H9 (cell line): ENCODE measurements at regions not wholly inside any gene's neighbourhood (a gene's known extent, or its start where the extent isn't known, plus 50 kb on each side); places are given as distances from the start of the nearest gene placed in this dataset.

Experiments
- DNase-seq: peaks from one replicate; pipeline ENCODE4 v3.0.0-alpha.2; 2017
- H2AFZ ChIP-seq: one replicate; pipeline ENCODE4 v1.6.1; 2013; ENCODE audit warnings: mild to moderate bottlenecking, low read length, control low read depth, moderate library complexity
- H2AK5ac ChIP-seq: 2 replicates; pipeline ENCODE4 v1.6.1; 2013; ENCODE audit warnings: low read length, control low read depth, mixed read lengths; ENCODE audit not compliant: insufficient read length
- H2BK120ac ChIP-seq: one replicate; pipeline ENCODE4 v1.6.1; 2013; ENCODE audit warnings: low read depth, mild to moderate bottlenecking, low read length, control low read depth, inconsistent platforms; ENCODE audit not compliant: poor library complexity, severe bottlenecking
- H2BK12ac ChIP-seq: 2 replicates; pipeline ENCODE4 v1.6.1; 2013; ENCODE audit warnings: low read length, control low read depth, mixed read lengths, low read depth; ENCODE audit not compliant: insufficient read length
- H2BK15ac ChIP-seq: 2 replicates; pipeline ENCODE4 v1.6.1; 2013; ENCODE audit warnings: low read depth, low read length, control low read depth
- H2BK20ac ChIP-seq: one replicate; pipeline ENCODE4 v1.6.1; 2013; ENCODE audit warnings: low read depth, mild to moderate bottlenecking, low read length, control low read depth, inconsistent platforms; ENCODE audit not compliant: poor library complexity, severe bottlenecking
- H2BK5ac ChIP-seq: 2 replicates; pipeline ENCODE4 v1.6.1; 2013; ENCODE audit warnings: low read length, control low read depth, mixed read lengths; ENCODE audit not compliant: insufficient read length
- H3K14ac ChIP-seq: 2 replicates; pipeline ENCODE4 v1.6.1; 2013; ENCODE audit warnings: low read length, control low read depth; ENCODE audit not compliant: insufficient read depth
- H3K18ac ChIP-seq: 2 replicates; pipeline ENCODE4 v1.6.1; 2013; ENCODE audit warnings: low read depth, mild to moderate bottlenecking, mixed read lengths, low read length, control low read depth; ENCODE audit not compliant: insufficient read length
- H3K23ac ChIP-seq: 2 replicates; pipeline ENCODE4 v1.6.1; 2013; ENCODE audit warnings: low read length, control low read depth, mixed read lengths, low read depth; ENCODE audit not compliant: insufficient read length
- H3K23me2 ChIP-seq: 2 replicates; pipeline ENCODE4 v1.6.1; 2013; ENCODE audit warnings: low read depth, mild to moderate bottlenecking, mixed read lengths, low read length, control low read depth; ENCODE audit not compliant: insufficient read length, poor library complexity, severe bottlenecking
- H3K27ac ChIP-seq: 2 replicates; pipeline ENCODE4 v1.5.1; 2013; ENCODE audit warnings: low read length, control low read depth, mixed read lengths, low read depth; ENCODE audit not compliant: insufficient read length
- H3K27me3 ChIP-seq: 2 replicates; pipeline ENCODE4 v1.6.1; 2013; ENCODE audit warnings: low read length, control low read depth, inconsistent platforms; ENCODE audit not compliant: insufficient read depth
- H3K4ac ChIP-seq: 2 replicates; pipeline ENCODE4 v1.6.1; 2013; ENCODE audit warnings: low read depth, mild to moderate bottlenecking, control low read depth, inconsistent platforms, low read length, moderate library complexity
- H3K4me1 ChIP-seq: 2 replicates; pipeline ENCODE4 v1.6.1; 2013; ENCODE audit warnings: low read length, control low read depth, inconsistent platforms; ENCODE audit not compliant: insufficient read depth
- H3K4me2 ChIP-seq: 2 replicates; pipeline ENCODE4 v1.6.1; 2013; ENCODE audit warnings: low read length, control low read depth, mixed read lengths; ENCODE audit not compliant: insufficient read length, insufficient read depth
- H3K56ac ChIP-seq: 2 replicates; pipeline ENCODE4 v1.6.1; 2013; ENCODE audit warnings: low read depth, mild to moderate bottlenecking, mixed read lengths, low read length, control low read depth; ENCODE audit not compliant: insufficient read length
- H3K79me1 ChIP-seq: 2 replicates; pipeline ENCODE4 v1.6.1; 2013; ENCODE audit warnings: low read depth, mild to moderate bottlenecking, moderate library complexity, low read length, control low read depth, inconsistent platforms; ENCODE audit not compliant: insufficient read depth, poor library complexity, severe bottlenecking
- H3K79me2 ChIP-seq: 2 replicates; pipeline ENCODE4 v1.6.1; 2013; ENCODE audit warnings: low read length, control low read depth, inconsistent platforms; ENCODE audit not compliant: insufficient read depth
- H3K9ac ChIP-seq: 2 replicates; pipeline ENCODE4 v1.6.1; 2013; ENCODE audit warnings: low read length, control low read depth, mixed read lengths; ENCODE audit not compliant: insufficient read length; ENCODE audit errors: extremely low read depth
- H3K9me3 ChIP-seq: one replicate; pipeline ENCODE4 v1.6.1; 2013; ENCODE audit warnings: low read depth, low read length, inconsistent platforms; ENCODE audit not compliant: control insufficient read depth
- H3T11ph ChIP-seq: one replicate; pipeline ENCODE4 v1.6.1; 2013; ENCODE audit warnings: mild to moderate bottlenecking, low read length, control low read depth, inconsistent platforms
- H4K20me1 ChIP-seq: one replicate; pipeline ENCODE4 v1.6.1; 2013; ENCODE audit not compliant: control insufficient read depth, insufficient read length, insufficient read depth
- H4K5ac ChIP-seq: 2 replicates; pipeline ENCODE4 v1.6.1; 2013; ENCODE audit warnings: low read depth, mild to moderate bottlenecking, mixed read lengths, low read length, control low read depth; ENCODE audit not compliant: insufficient read length
- H4K8ac ChIP-seq: replicated peaks from 2 replicates; pipeline ENCODE4 v1.6.1; 2013; ENCODE audit warnings: low read length, control low read depth, mixed read lengths, low read depth; ENCODE audit not compliant: insufficient read length
- H4K91ac ChIP-seq: 2 replicates; pipeline ENCODE4 v1.6.1; 2013; ENCODE audit warnings: low read depth, mild to moderate bottlenecking, moderate library complexity, mixed read lengths, low read length, control low read depth; ENCODE audit not compliant: insufficient read length
- H3K27ac Mint-ChIP-seq, 3 experiments: 2 replicates in 2 of 3; 3 replicates in 1 of 3; pipeline ENCODE4 v1.8.0; 2020 to 2021; ENCODE audit warnings: mixed read lengths in 3 of 3, mild to moderate bottlenecking in 1 of 3, moderate library complexity in 1 of 3
- H3K27me3 Mint-ChIP-seq: 2 replicates; pipeline ENCODE4 v1.8.0; 2021; ENCODE audit warnings: low read depth, mild to moderate bottlenecking, moderate library complexity, mixed read lengths
- H3K36me3 Mint-ChIP-seq, 3 experiments: 2 replicates in 2 of 3; 3 replicates in 1 of 3; pipeline ENCODE4 v1.8.0; 2020 to 2021; ENCODE audit warnings: low read depth in 3 of 3, mixed read lengths in 3 of 3; ENCODE audit not compliant: insufficient read depth in 1 of 3
- H3K4me1 Mint-ChIP-seq, 2 experiments: 2 replicates each; pipeline ENCODE4 v1.8.0; 2020; ENCODE audit warnings: mixed read lengths in 2 of 2
- H3K4me3 Mint-ChIP-seq, 2 experiments: 2 replicates in 1 of 2; 3 replicates in 1 of 2; pipeline ENCODE4 v1.8.0; 2020 to 2021; ENCODE audit warnings: mild to moderate bottlenecking in 2 of 2, mixed read lengths in 2 of 2, moderate library complexity in 1 of 2
- H3K9me3 Mint-ChIP-seq, 2 experiments: 2 replicates in 1 of 2; 3 replicates in 1 of 2; pipeline ENCODE4 v1.8.0; 2020; ENCODE audit warnings: mild to moderate bottlenecking in 2 of 2, mixed read lengths in 2 of 2, moderate library complexity in 1 of 2
- whole genome bisulfite sequencing: extraction: QIAGEN DNeasy Blood & Tissue Kit; methylation state at CpG from one replicate; pipeline ENCODE4 v1.1.7; 2013; ENCODE audit warnings: missing lambda C conversion rate, low lambda C conversion rate, mixed read lengths; ENCODE audit not compliant: insufficient read length; ENCODE audit errors: extremely low coverage; 5-methylcytosine and 5-hydroxymethylcytosine counted together
- TF ChIP-seq, protein P1 (sequence below): fragments of 200-600 bp; sonication (generic); conservative IDR thresholded peaks from 3 replicates; pipeline ENCODE4 v1.8.0; 2021; ENCODE audit warnings: antibody characterized with exemption, mild to moderate bottlenecking

DNA sequence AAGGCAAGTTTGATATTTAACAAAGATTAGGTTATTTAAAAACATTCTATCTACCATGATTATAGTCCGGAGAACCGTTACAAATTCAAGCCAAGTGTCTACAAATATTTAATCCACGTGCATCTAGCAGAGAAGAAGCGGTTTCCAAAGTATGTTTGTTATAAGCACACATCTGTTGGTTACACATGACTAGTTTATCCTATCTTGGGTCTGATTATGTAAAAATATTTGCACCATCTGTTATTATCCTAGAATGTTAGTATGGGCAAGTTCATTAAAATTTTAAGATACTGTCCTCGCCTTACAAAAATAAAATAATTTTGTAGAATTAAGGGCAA is 289.2 kb upstream of the VSTM2A start:
- Histone ChIP-seq H2BK5ac (no peak overlapping the region), H3K79me1 (no peaks in the 10 kb centered on the region), H3K56ac (no peak overlapping the region), H4K8ac (no peak overlapping the region), H3K4ac (no peak overlapping the region), H3K14ac (no peak overlapping the region), H3K23ac (no peak overlapping the region), H3K23me2 (no peaks in the 10 kb centered on the region), H3K18ac (no peak overlapping the region), H3K79me2 (no peaks in the 10 kb centered on the region), H3K27me3 (no peaks in the 10 kb centered on the region), H4K91ac (no peak overlapping the region), H3K9me3 (no peaks in the 10 kb centered on the region), H2BK15ac (no peak overlapping the region), H3K9ac (no peak overlapping the region), H2BK120ac (no peak overlapping the region), H3K4me1 (no peaks in the 10 kb centered on the region), H2AFZ (no peak overlapping the region), H3T11ph (no peak overlapping the region), H4K5ac (no peak overlapping the region), H3K4me2 (no peak overlapping the region), H3K27ac (no peak overlapping the region), H4K20me1 (no peaks in the 10 kb centered on the region), H2BK20ac (no peak overlapping the region), H2BK12ac (no peak overlapping the region), H2AK5ac (no peak overlapping the region)
- Mint-ChIP-seq H3K4me1 (no peaks in the 10 kb centered on the region), H3K27me3 (no peaks in the 10 kb centered on the region), H3K9me3 (no peaks in the 10 kb centered on the region; a peak in 1 of 5 replicates), H3K4me3 (no peak overlapping the region), H3K36me3 (no peaks in the 10 kb centered on the region), H3K27ac (no peak overlapping the region)
- no CpG with 5 or more reads among the region's 5 CpGs for WGBS
- no peak for DNase-seq
- TF ChIP-seq, protein P1, sequence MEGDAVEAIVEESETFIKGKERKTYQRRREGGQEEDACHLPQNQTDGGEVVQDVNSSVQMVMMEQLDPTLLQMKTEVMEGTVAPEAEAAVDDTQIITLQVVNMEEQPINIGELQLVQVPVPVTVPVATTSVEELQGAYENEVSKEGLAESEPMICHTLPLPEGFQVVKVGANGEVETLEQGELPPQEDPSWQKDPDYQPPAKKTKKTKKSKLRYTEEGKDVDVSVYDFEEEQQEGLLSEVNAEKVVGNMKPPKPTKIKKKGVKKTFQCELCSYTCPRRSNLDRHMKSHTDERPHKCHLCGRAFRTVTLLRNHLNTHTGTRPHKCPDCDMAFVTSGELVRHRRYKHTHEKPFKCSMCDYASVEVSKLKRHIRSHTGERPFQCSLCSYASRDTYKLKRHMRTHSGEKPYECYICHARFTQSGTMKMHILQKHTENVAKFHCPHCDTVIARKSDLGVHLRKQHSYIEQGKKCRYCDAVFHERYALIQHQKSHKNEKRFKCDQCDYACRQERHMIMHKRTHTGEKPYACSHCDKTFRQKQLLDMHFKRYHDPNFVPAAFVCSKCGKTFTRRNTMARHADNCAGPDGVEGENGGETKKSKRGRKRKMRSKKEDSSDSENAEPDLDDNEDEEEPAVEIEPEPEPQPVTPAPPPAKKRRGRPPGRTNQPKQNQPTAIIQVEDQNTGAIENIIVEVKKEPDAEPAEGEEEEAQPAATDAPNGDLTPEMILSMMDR, result no peak
